ENCODE measurements at regions not wholly inside any gene's neighbourhood (a gene's known extent, or its start where the extent isn't known, plus 50 kb on each side); places are given as distances from the start of the nearest gene placed in this dataset.

- DNase-seq = no peak
These were observed 53.9 kb downstream of the FOXL1 start for GRCh38 chr16:86632206-86632605.

GRCh38 chr16:86632944-86633343, 54.6 kb downstream of the FOXL1 start:
- DNase-seq = no peak

- DNase-seq = no peak
These were observed 55.9 kb downstream of the FOXL1 start for GRCh38 chr16:86634292-86634691.

- no peak for DNase-seq
These were observed 57.0 kb downstream of the FOXL1 start for GRCh38 chr16:86635176-86635876.

- DNase-seq = no peak
These were observed 57.6 kb downstream of the FOXL1 start for GRCh38 chr16:86635926-86636325.

- no peak for DNase-seq
These were observed 59.4 kb downstream of the FOXL1 start for GRCh38 chr16:86637744-86638143.

- DNase-seq = no peak
These were observed 60.3 kb downstream of the FOXL1 start for GRCh38 chr16:86638642-86639041.

- no peak for DNase-seq
These were observed 61.0 kb downstream of the FOXL1 start for GRCh38 chr16:86639354-86639753.

- DNase-seq = no peak
These were observed 62.0 kb downstream of the FOXL1 start for GRCh38 chr16:86640265-86640843.

GRCh38 chr16:86642087-86642486, 63.7 kb downstream of the FOXL1 start:
- DNase-seq = no peak

GRCh38 chr16:86643671-86644070, 65.3 kb downstream of the FOXL1 start:
- no peak for DNase-seq

- DNase-seq = no peak
These were observed 69.2 kb downstream of the FOXL1 start for GRCh38 chr16:86647561-86647960.

- no peak for DNase-seq
These were observed 71.5 kb downstream of the FOXL1 start for GRCh38 chr16:86649875-86650274.

GRCh38 chr16:86651013-86651627, 72.8 kb downstream of the FOXL1 start:
- DNase-seq = no peak

- DNase-seq = no peak
These were observed 73.5 kb downstream of the FOXL1 start for GRCh38 chr16:86651823-86652222.

GRCh38 chr16:86653285-86654006, 75.1 kb downstream of the FOXL1 start:
- DNase-seq = no peak

GRCh38 chr16:86657972-86658371, 79.6 kb downstream of the FOXL1 start:
- DNase-seq = no peak

GRCh38 chr16:86660623-86661022, 82.3 kb downstream of the FOXL1 start:
- no peak for DNase-seq

GRCh38 chr16:86661706-86662105, 83.4 kb downstream of the FOXL1 start:
- no peak for DNase-seq

- no peak for DNase-seq
These were observed 83.8 kb downstream of the FOXL1 start for GRCh38 chr16:86662195-86662594.

- DNase-seq = no peak
These were observed 84.4 kb downstream of the FOXL1 start for GRCh38 chr16:86662740-86663139.

- no peak for DNase-seq
These were observed 85.6 kb downstream of the FOXL1 start for GRCh38 chr16:86663685-86664521.
